ENCODE measurements at regions not wholly inside any gene's neighbourhood (a gene's known extent, or its start where the extent isn't known, plus 50 kb on each side); places are given as distances from the start of the nearest gene placed in this dataset.

DNA sequence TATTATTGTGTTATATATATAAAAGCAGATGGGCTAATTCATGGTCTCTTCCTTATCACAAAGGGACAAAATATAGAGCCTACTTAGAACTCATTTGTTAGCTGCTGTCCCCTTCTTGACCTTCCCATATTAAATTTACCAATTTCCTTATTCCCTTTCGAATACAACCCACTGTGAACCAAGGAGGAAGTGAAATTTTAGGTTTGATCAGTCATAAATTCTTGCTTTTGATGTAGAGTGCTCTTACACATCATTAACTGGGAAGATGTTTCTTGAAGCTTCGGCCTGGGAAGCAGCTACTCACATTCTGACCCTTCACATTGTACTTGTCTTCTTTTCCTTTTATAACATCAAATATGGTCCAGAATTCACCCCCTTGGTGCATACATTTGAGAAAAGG is 579.0 kb downstream of the LRFN5 start:
- DNase-seq: no peak
- H3K9me3 ChIP-seq (ENCODE audit: control insufficient read depth in 2 of 3, insufficient read depth in 1 of 3, low read length in 3 of 3): no peaks in the 10 kb centered on the region
- H3K36me3 ChIP-seq (ENCODE audit: control insufficient read depth in 2 of 3, insufficient read depth in 3 of 3, low read length in 3 of 3): no peaks in the 10 kb centered on the region
- no peak for TF ChIP-seq CTCF (IDR thresholded peaks at IDR 0.05; ENCODE audit: borderline replicate concordance, extremely low read depth, insufficient read depth)
- H3K27me3 ChIP-seq (ENCODE audit: control insufficient read depth, insufficient read depth, low read length): no peaks in the 10 kb centered on the region
- H3K4me3 ChIP-seq (ENCODE audit: low read length in 3 of 3): no peak overlapping the region
- H3K27ac ChIP-seq (ENCODE audit: low read depth in 2 of 2, low read length in 2 of 2): no peak overlapping the region
- no peak overlapping the region for H3K9ac ChIP-seq (ENCODE audit: low read length in 3 of 3)
- intact Hi-C loops (cut with DNase I): no loop called here
- no peaks in the 10 kb centered on the region for H3K4me1 ChIP-seq (ENCODE audit: control insufficient read depth in 2 of 3, insufficient read depth in 2 of 3, low read depth in 1 of 3, low read length in 3 of 3)
- FAIRE-seq: no peak

GRCh38 chr14:42174357-42174756 is 567.7 kb downstream of the LRFN5 start:
- no peak for DNase-seq
- intact Hi-C loops (cut with DNase I): no loop called here
- Histone ChIP-seq H3K9ac (ENCODE audit: low read length in 3 of 3) (no peak overlapping the region), H3K4me1 (ENCODE audit: control insufficient read depth in 2 of 3, insufficient read depth in 2 of 3, low read depth in 1 of 3, low read length in 3 of 3) (no peaks in the 10 kb centered on the region), H3K9me3 (ENCODE audit: control insufficient read depth in 2 of 3, insufficient read depth in 1 of 3, low read length in 3 of 3) (no peaks in the 10 kb centered on the region), H3K27me3 (ENCODE audit: control insufficient read depth, insufficient read depth, low read length) (no peaks in the 10 kb centered on the region), H3K36me3 (ENCODE audit: control insufficient read depth in 2 of 3, insufficient read depth in 3 of 3, low read length in 3 of 3) (no peaks in the 10 kb centered on the region), H3K27ac (ENCODE audit: low read depth in 2 of 2, low read length in 2 of 2) (no peak overlapping the region), H3K4me3 (ENCODE audit: low read length in 3 of 3) (no peak overlapping the region)
- FAIRE-seq: no peak
- TF ChIP-seq CTCF (IDR thresholded peaks at IDR 0.05; ENCODE audit: borderline replicate concordance, extremely low read depth, insufficient read depth): no peak

GRCh38 chr14:42173206-42173605 is 566.5 kb downstream of the LRFN5 start:
- no peak for FAIRE-seq
- DNase-seq: no peak
- no peak overlapping the region for H3K27ac ChIP-seq (ENCODE audit: low read depth in 2 of 2, low read length in 2 of 2)

More at GRCh38 chr14:42173206-42173605, 566.5 kb downstream of the LRFN5 start:
- no peak for TF ChIP-seq CTCF (IDR thresholded peaks at IDR 0.05; ENCODE audit: borderline replicate concordance, extremely low read depth, insufficient read depth)
- H3K9ac ChIP-seq (ENCODE audit: low read length in 3 of 3): no peak overlapping the region
- intact Hi-C loops (cut with DNase I): no loop called here
- H3K4me1 ChIP-seq (ENCODE audit: control insufficient read depth in 2 of 3, insufficient read depth in 2 of 3, low read depth in 1 of 3, low read length in 3 of 3): no peaks in the 10 kb centered on the region
- no peaks in the 10 kb centered on the region for H3K9me3 ChIP-seq (ENCODE audit: control insufficient read depth in 2 of 3, insufficient read depth in 1 of 3, low read length in 3 of 3)
- H3K27me3 ChIP-seq (ENCODE audit: control insufficient read depth, insufficient read depth, low read length): no peaks in the 10 kb centered on the region
- no peaks in the 10 kb centered on the region for H3K36me3 ChIP-seq (ENCODE audit: control insufficient read depth in 2 of 3, insufficient read depth in 3 of 3, low read length in 3 of 3)
- H3K4me3 ChIP-seq (ENCODE audit: low read length in 3 of 3): no peak overlapping the region

All from kidney (tissue), 13 donors.